SK-N-SH (cell line): ENCODE measurements at regions not wholly inside any gene's neighbourhood (a gene's known extent, or its start where the extent isn't known, plus 50 kb on each side); places are given as distances from the start of the nearest gene placed in this dataset.
"Not testable (repeated sequence)": the region's sequence is repeated elsewhere in the genome, so short reads cannot be mapped to it uniquely, and the experiment has no call there.

ENCODE experiments used
- CTCF ChIA-PET: fragments of 300-600, 350-600 bp; formaldehyde crosslinking; extraction: SDS; loops from one replicate; lab custom pipeline; 2021; lab: Yijun Ruan, JAX
- POLR2A ChIA-PET: fragments of 350-600 bp; sonication (Branson Sonifier 250); formaldehyde crosslinking; extraction: SDS; loops from one replicate; lab custom pipeline; 2020; ENCODE audit warnings: antibody characterized with exemption, inconsistent platforms; lab: Yijun Ruan, JAX
- DNase-seq: peaks from one replicate; pipeline ENCODE4 v3.0.0; 2012
- H2AFZ ChIP-seq: fragments of 200-600 bp; sonication (generic); 2 replicates; pipeline ENCODE4 v1.8.1; 2016; ENCODE audit warnings: antibody characterized with exemption, mild to moderate bottlenecking, low read depth
- H3F3A ChIP-seq: fragments of 200-600 bp; sonication (generic); replicated peaks from 2 replicates; pipeline ENCODE3; 2016; ENCODE audit warnings: antibody characterized with exemption, mild to moderate bottlenecking; ENCODE audit not compliant: insufficient read depth
- H3K27ac ChIP-seq, 2 experiments: fragments of 200-500 bp in 1 of 2; fragments of 200-600 bp in 1 of 2; sonication (Bioruptor generic) in 1 of 2; sonication (generic), shearing (Covaris generic) in 1 of 2; 2 replicates each; pipeline versions ENCODE4 v1.5.1 to v1.6.1; 2014 to 2016; ENCODE audit warnings: low read depth in 2 of 2, inconsistent platforms in 1 of 2, low read length in 1 of 2, mild to moderate bottlenecking in 1 of 2, mixed read lengths in 1 of 2
- H3K27me3 ChIP-seq: fragments of 200-600 bp; sonication (generic), shearing (Covaris generic); 2 replicates; pipeline ENCODE4 v1.6.1; 2016; ENCODE audit warnings: mixed run types; ENCODE audit not compliant: insufficient read depth
- H3K36me3 ChIP-seq, 2 experiments: fragments of 200-500 bp in 1 of 2; fragments of 200-600 bp in 1 of 2; sonication (Bioruptor generic) in 1 of 2; sonication (generic) in 1 of 2; replicated peaks in 1 of 2; 2 replicates each; pipeline versions ENCODE3 to v1.5.1; 2014 to 2016; ENCODE audit warnings: low read length in 1 of 2, mild to moderate bottlenecking in 1 of 2; ENCODE audit not compliant: insufficient read depth in 2 of 2, control insufficient read depth in 1 of 2
- H3K4me1 ChIP-seq, 2 experiments: fragments of 200-500 bp in 1 of 2; fragments of 200-600 bp in 1 of 2; sonication (Bioruptor generic) in 1 of 2; sonication (generic), shearing (Covaris generic) in 1 of 2; 2 replicates each; pipeline versions ENCODE4 v1.5.1 to v1.6.1; 2014 to 2016; ENCODE audit warnings: low read depth in 1 of 2, low read length in 1 of 2, mixed run types in 1 of 2; ENCODE audit not compliant: insufficient read depth in 2 of 2, control insufficient read depth in 1 of 2
- H3K4me2 ChIP-seq: fragments of 200-600 bp; sonication (generic), shearing (Covaris generic); 2 replicates; pipeline ENCODE4 v1.6.1; 2017; ENCODE audit warnings: mixed run types
- H3K4me3 ChIP-seq, 2 experiments: fragments of 200-500 bp in 1 of 2; fragments of 200-600 bp in 1 of 2; sonication (Bioruptor generic) in 1 of 2; sonication (generic), shearing (Covaris generic) in 1 of 2; 2 replicates each; pipeline versions ENCODE4 v1.5.1 to v1.8.1; 2014 to 2016; ENCODE audit warnings: low read depth in 2 of 2, inconsistent platforms in 1 of 2, low read length in 1 of 2, mild to moderate bottlenecking in 1 of 2, mixed read lengths in 1 of 2, moderate library complexity in 1 of 2
- H3K79me2 ChIP-seq: fragments of 200-600 bp; sonication (generic); 2 replicates; pipeline ENCODE4 v1.8.1; 2017; ENCODE audit warnings: mild to moderate bottlenecking; ENCODE audit not compliant: insufficient read depth
- H3K9ac ChIP-seq: fragments of 200-600 bp; sonication (generic); 2 replicates; pipeline ENCODE4 v1.6.1; 2017; ENCODE audit warnings: mixed run types
- H3K9me2 ChIP-seq: fragments of 200-600 bp; sonication (generic); 2 replicates; pipeline ENCODE4 v1.6.1; 2017; ENCODE audit warnings: mixed run types
- H3K9me3 ChIP-seq: fragments of 200-600 bp; sonication (generic); 2 replicates; pipeline ENCODE4 v1.6.1; 2017; ENCODE audit warnings: mixed run types, mild to moderate bottlenecking, moderate library complexity
- H4K20me1 ChIP-seq: fragments of 200-600 bp; sonication (generic); 2 replicates; pipeline ENCODE4 v1.6.1; 2017; ENCODE audit warnings: mild to moderate bottlenecking, mixed run types; ENCODE audit not compliant: insufficient read depth
- GABPA ChIP-seq: IDR thresholded peaks from 2 replicates; pipeline ENCODE4 v1.4.0; 2012; ENCODE audit warnings: low read depth, mild to moderate bottlenecking
- GATA2 ChIP-seq: sonication (generic); formaldehyde crosslinking; IDR thresholded peaks from 2 replicates; pipeline ENCODE4 v1.5.0; 2020; ENCODE audit warnings: mild to moderate bottlenecking, missing genetic modification reagents
- MAX ChIP-seq: IDR thresholded peaks from 2 replicates; pipeline ENCODE4 v1.4.0; 2012; ENCODE audit warnings: low read depth
- NFIC ChIP-seq: IDR thresholded peaks from 2 replicates; pipeline ENCODE4 v1.4.0; 2012; ENCODE audit warnings: borderline replicate concordance
- NRF1 ChIP-seq: IDR thresholded peaks from 2 replicates; pipeline ENCODE4 v1.6.1; 2012; ENCODE audit warnings: low read depth, mild to moderate bottlenecking, low read length
- RAD21 ChIP-seq: IDR thresholded peaks from 2 replicates; pipeline ENCODE4 v1.6.1; 2012; ENCODE audit warnings: mild to moderate bottlenecking, low read length
- RCOR1 ChIP-seq: fragments of 150-350 bp; IDR thresholded peaks from 2 replicates; pipeline ENCODE4 v1.6.1; 2017; ENCODE audit warnings: antibody characterized with exemption, low read length
- REST ChIP-seq: IDR thresholded peaks from 2 replicates; pipeline ENCODE4 v1.6.1; 2012; ENCODE audit warnings: mild to moderate bottlenecking, low read depth, low read length, moderate library complexity
- RXRA ChIP-seq: IDR thresholded peaks from 2 replicates; pipeline ENCODE4 v1.4.0; 2012; ENCODE audit warnings: low read depth, mild to moderate bottlenecking, borderline replicate concordance
- SIN3A ChIP-seq: IDR thresholded peaks from 2 replicates; pipeline ENCODE4 v1.6.1; 2012; ENCODE audit warnings: low read depth, mild to moderate bottlenecking, low read length, moderate library complexity, borderline replicate concordance
- TEAD4 ChIP-seq: IDR thresholded peaks from 2 replicates; pipeline ENCODE4 v1.4.0; 2012; ENCODE audit warnings: mild to moderate bottlenecking, borderline replicate concordance; ENCODE audit not compliant: insufficient read depth
- YY1 ChIP-seq: IDR thresholded peaks from 2 replicates; pipeline ENCODE4 v1.4.0; 2012; ENCODE audit warnings: low read depth, mild to moderate bottlenecking
- ZBTB33 ChIP-seq: IDR thresholded peaks from 2 replicates; pipeline ENCODE4 v1.4.0; 2012; ENCODE audit warnings: low read depth, borderline replicate concordance
- WGBS: methylation state at CpG from one replicate; pipeline ENCODE4 v1.1.6; 2017; ENCODE audit warnings: low lambda C conversion rate; 5-methylcytosine and 5-hydroxymethylcytosine counted together
- TF ChIP-seq, protein P1 (sequence below): IDR thresholded peaks from 2 replicates; pipeline ENCODE4; 2012
- TF ChIP-seq, protein P2 (sequence below): fragments of 150-350 bp; IDR thresholded peaks from 2 replicates; pipeline ENCODE4 v1.6.1; 2017; ENCODE audit warnings: antibody characterized with exemption, low read length, low read depth, borderline replicate concordance

DNA sequence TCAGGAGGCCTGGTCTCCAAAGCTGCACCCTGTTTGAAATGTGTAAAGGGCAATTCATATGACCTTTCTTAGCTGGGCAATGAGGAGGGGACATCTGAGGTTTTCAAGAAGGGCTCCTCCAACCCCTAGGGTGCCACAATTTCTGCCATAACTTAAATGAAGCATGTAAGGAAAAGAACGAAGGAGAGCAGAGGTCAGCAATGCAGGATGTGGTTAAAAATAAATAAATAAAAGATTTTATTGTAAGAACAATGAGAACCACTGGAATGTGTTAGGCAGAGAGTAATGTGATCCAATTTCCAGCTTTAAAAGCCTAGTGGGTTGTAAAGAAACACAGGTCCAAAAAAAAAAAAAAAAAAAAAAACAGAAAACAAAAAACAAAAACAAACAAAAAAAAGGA is 673.1 kb downstream of the TNS3 start (continued):
- TF ChIP-seq REST (no peak), NFIC (peak; percentile 30; the same call in 1 of the 2 replicates), GABPA (no peak), RAD21 (no peak), YY1 (no peak), ZBTB33 (no peak), GATA2 (CRISPR knock-in tag) (no peak), NRF1 (no peak), SIN3A (no peak), TEAD4 (peak; percentile 49; the same call in 1 of the 2 replicates), RCOR1 (no peak), RXRA (peak; percentile 62), MAX (0 out of 2 replicates have a peak, but pooled peaks have one; percentile 29)
- TF ChIP-seq, protein P1, sequence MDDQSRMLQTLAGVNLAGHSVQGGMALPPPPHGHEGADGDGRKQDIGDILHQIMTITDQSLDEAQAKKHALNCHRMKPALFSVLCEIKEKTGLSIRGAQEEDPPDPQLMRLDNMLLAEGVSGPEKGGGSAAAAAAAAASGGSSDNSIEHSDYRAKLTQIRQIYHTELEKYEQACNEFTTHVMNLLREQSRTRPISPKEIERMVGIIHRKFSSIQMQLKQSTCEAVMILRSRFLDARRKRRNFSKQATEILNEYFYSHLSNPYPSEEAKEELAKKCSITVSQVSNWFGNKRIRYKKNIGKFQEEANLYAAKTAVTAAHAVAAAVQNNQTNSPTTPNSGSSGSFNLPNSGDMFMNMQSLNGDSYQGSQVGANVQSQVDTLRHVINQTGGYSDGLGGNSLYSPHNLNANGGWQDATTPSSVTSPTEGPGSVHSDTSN: peak; percentile 37
- TF ChIP-seq, protein P2, sequence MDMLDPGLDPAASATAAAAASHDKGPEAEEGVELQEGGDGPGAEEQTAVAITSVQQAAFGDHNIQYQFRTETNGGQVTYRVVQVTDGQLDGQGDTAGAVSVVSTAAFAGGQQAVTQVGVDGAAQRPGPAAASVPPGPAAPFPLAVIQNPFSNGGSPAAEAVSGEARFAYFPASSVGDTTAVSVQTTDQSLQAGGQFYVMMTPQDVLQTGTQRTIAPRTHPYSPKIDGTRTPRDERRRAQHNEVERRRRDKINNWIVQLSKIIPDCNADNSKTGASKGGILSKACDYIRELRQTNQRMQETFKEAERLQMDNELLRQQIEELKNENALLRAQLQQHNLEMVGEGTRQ: no peak

GRCh38 chr7:46904523-46904922 is 677.4 kb downstream of the TNS3 start:
- H3K4me3 ChIP-seq, DNase-seq, H3K79me2 ChIP-seq, H3K9me3 ChIP-seq, H3K27me3 ChIP-seq, H3K9me2 ChIP-seq, H2AFZ ChIP-seq, H3F3A ChIP-seq, H3K36me3 ChIP-seq, CTCF ChIA-PET, H3K4me2 ChIP-seq, H3K27ac ChIP-seq, H3K9ac ChIP-seq, H4K20me1 ChIP-seq, POLR2A ChIA-PET: not testable (repeated sequence)
- WGBS: 92% methylated on average over 1 of the region's 1 CpG
- peaks cover 12 to 14% of the 10 kb centered on the region in 2 experiments for H3K4me1 ChIP-seq
